IMR-90 (cell line): ENCODE measurements at regions not wholly inside any gene's neighbourhood (a gene's known extent, or its start where the extent isn't known, plus 50 kb on each side); places are given as distances from the start of the nearest gene placed in this dataset.

ENCODE experiments used
- ATAC-seq: fragments of 200-7000 bp; cut with Tn5 transposase; 2 replicates; pipeline ENCODE4 v1.9.1; 2020; ENCODE audit warnings: low read depth, mild to moderate bottlenecking, moderate library complexity
- BruUV-seq: library from RNA; stranded (reverse); fragments of 400-500 nt; replicated peaks from 2 replicates; lab custom pipeline; 2021; lab: Mats Ljungman, UMichigan
- CTCF ChIA-PET: fragments of 300-600 bp; formaldehyde crosslinking; extraction: SDS; loops from one replicate; lab custom pipeline; 2021; ENCODE audit warnings: antibody characterized with exemption; lab: Yijun Ruan, JAX
- POLR2A ChIA-PET: fragments of 300-600 bp; sonication (Branson Sonifier 250); formaldehyde crosslinking; loops from one replicate; lab custom pipeline; 2022; ENCODE audit warnings: antibody characterized with exemption; ENCODE audit not compliant: unreplicated experiment; lab: Charles Lee
- DNase-seq: peaks from one replicate; pipeline ENCODE4 v3.0.0; 2013
- H2AFZ ChIP-seq: replicated peaks from 2 replicates; pipeline ENCODE3; 2013; ENCODE audit warnings: low read length, mild to moderate bottlenecking; ENCODE audit not compliant: poor library complexity
- H2AK5ac ChIP-seq: 2 replicates; pipeline ENCODE4 v1.6.1; 2013; ENCODE audit warnings: low read depth, low read length, inconsistent platforms
- H2AK9ac ChIP-seq: replicated peaks from 2 replicates; pipeline ENCODE3; 2013; ENCODE audit warnings: mild to moderate bottlenecking, low read depth, low read length, moderate library complexity; ENCODE audit not compliant: poor library complexity
- H2BK120ac ChIP-seq: 2 replicates; pipeline ENCODE4 v1.6.1; 2013; ENCODE audit warnings: low read depth, low read length, inconsistent platforms
- H2BK15ac ChIP-seq: 3 replicates; pipeline ENCODE4 v1.6.1; 2013; ENCODE audit warnings: low read depth, low read length, inconsistent platforms
- H2BK20ac ChIP-seq: 2 replicates; pipeline ENCODE4 v1.6.1; 2013; ENCODE audit warnings: low read depth, mild to moderate bottlenecking, inconsistent platforms, low read length, moderate library complexity
- H2BK5ac ChIP-seq: 2 replicates; pipeline ENCODE4 v1.6.1; 2013; ENCODE audit warnings: mild to moderate bottlenecking, low read depth, low read length, inconsistent platforms; ENCODE audit not compliant: poor library complexity, severe bottlenecking
- H3K14ac ChIP-seq: replicated peaks from 2 replicates; pipeline ENCODE4 v1.6.1; 2013; ENCODE audit warnings: low read depth, low read length, inconsistent platforms
- H3K18ac ChIP-seq: 2 replicates; pipeline ENCODE4 v1.6.1; 2013; ENCODE audit warnings: low read depth, low read length, control low read depth
- H3K23ac ChIP-seq: 2 replicates; pipeline ENCODE4 v1.6.1; 2013; ENCODE audit warnings: low read depth, low read length, inconsistent platforms
- H3K27ac ChIP-seq: 2 replicates; pipeline ENCODE4 v1.5.1; 2013; ENCODE audit warnings: mild to moderate bottlenecking, control low read depth, low read length; ENCODE audit not compliant: insufficient read depth
- H3K27me3 ChIP-seq: 2 replicates; pipeline ENCODE4 v1.6.1; 2013; ENCODE audit warnings: low read length; ENCODE audit not compliant: control insufficient read depth, insufficient read depth
- H3K36me3 ChIP-seq: 2 replicates; pipeline ENCODE4 v1.6.1; 2013; ENCODE audit warnings: low read length, mixed read lengths; ENCODE audit not compliant: control insufficient read depth, insufficient read depth
- H3K4ac ChIP-seq: 2 replicates; pipeline ENCODE4 v1.6.1; 2013; ENCODE audit warnings: low read depth, low read length, inconsistent platforms
- H3K4me1 ChIP-seq: 2 replicates; pipeline ENCODE4 v1.6.1; 2013; ENCODE audit warnings: low read length, mixed read lengths; ENCODE audit not compliant: control insufficient read depth, insufficient read depth
- H3K4me2 ChIP-seq: 2 replicates; pipeline ENCODE4 v1.6.1; 2013; ENCODE audit warnings: low read depth, mild to moderate bottlenecking, control low read depth, low read length, moderate library complexity
- H3K4me3 ChIP-seq: 2 replicates; pipeline ENCODE4 v1.5.1; 2013; ENCODE audit warnings: low read depth, mild to moderate bottlenecking, control low read depth, low read length, moderate library complexity; ENCODE audit not compliant: insufficient read depth
- H3K56ac ChIP-seq: 2 replicates; pipeline ENCODE4 v1.6.1; 2013; ENCODE audit warnings: low read length, inconsistent platforms; ENCODE audit not compliant: insufficient read depth; ENCODE audit errors: extremely low read depth
- H3K79me1 ChIP-seq, 2 experiments: 2 replicates each; pipeline ENCODE4 v1.6.1; 2013; ENCODE audit warnings: low read length in 2 of 2, inconsistent platforms in 1 of 2, low read depth in 1 of 2
- H3K9ac ChIP-seq: 2 replicates; pipeline ENCODE4 v1.6.1; 2013; ENCODE audit warnings: low read depth, low read length, control low read depth
- H3K9me1 ChIP-seq: 2 replicates; pipeline ENCODE4 v1.6.1; 2013; ENCODE audit warnings: low read length, inconsistent platforms; ENCODE audit not compliant: insufficient read depth
- H3K9me3 ChIP-seq: 2 replicates; pipeline ENCODE4 v1.6.1; 2013; ENCODE audit warnings: low read length; ENCODE audit not compliant: control insufficient read depth, insufficient read depth
- H4K20me1 ChIP-seq: 2 replicates; pipeline ENCODE4 v1.6.1; 2013; ENCODE audit warnings: low read length, inconsistent platforms; ENCODE audit not compliant: insufficient read depth
- H4K5ac ChIP-seq: 2 replicates; pipeline ENCODE4 v1.6.1; 2013; ENCODE audit warnings: mild to moderate bottlenecking, low read depth, low read length, control low read depth
- H4K8ac ChIP-seq, 2 experiments: 2 replicates each; pipeline ENCODE4 v1.6.1; 2013; ENCODE audit warnings: low read depth in 2 of 2, low read length in 2 of 2, control low read depth in 1 of 2, inconsistent platforms in 1 of 2
- H4K91ac ChIP-seq: 2 replicates; pipeline ENCODE4 v1.6.1; 2013; ENCODE audit warnings: low read depth, low read length, inconsistent platforms; ENCODE audit not compliant: insufficient read depth
- CHD1 ChIP-seq: IDR thresholded peaks from 2 replicates; pipeline ENCODE4 v1.6.1; 2012; ENCODE audit warnings: low read depth, low read length, improper control_type of control experiment
- FOS ChIP-seq: fragments of 150-350 bp; IDR thresholded peaks from 2 replicates; pipeline ENCODE4 v1.6.1; 2016; ENCODE audit warnings: low read depth, low read length
- MAFK ChIP-seq: IDR thresholded peaks from 2 replicates; pipeline ENCODE4 v1.6.1; 2012; ENCODE audit warnings: low read depth, low read length, improper control_type of control experiment
- SMC3 ChIP-seq: fragments of 150-350 bp; IDR thresholded peaks from 2 replicates; pipeline ENCODE4 v1.6.1; 2016; ENCODE audit warnings: low read depth, mild to moderate bottlenecking, antibody characterized with exemption, low read length, moderate library complexity
- WGBS, 2 experiments: methylation state at CpG; one replicate each; pipeline versions ENCODE4 v1.1.5 to v1.1.7; 2013; ENCODE audit warnings: missing lambda C conversion rate in 2 of 2; ENCODE audit not compliant: insufficient read length in 1 of 2; ENCODE audit errors: extremely low coverage in 2 of 2; 5-methylcytosine and 5-hydroxymethylcytosine counted together
- dilution Hi-C: fragments of 300-500 bp; cut with HindIII; formaldehyde crosslinking; loops from one replicate; pipeline ENCODE4 v1.14.3; 2018; ENCODE audit warnings: low sequenced_read_pairs; ENCODE audit not compliant: unreplicated experiment
- in situ Hi-C: fragments of 300-500 bp; cut with MboI; formaldehyde crosslinking; loops from 3 replicates; pipeline ENCODE4 v1.14.3; 2019; ENCODE audit warnings: low sequenced_read_pairs, inconsistent platforms, mixed read lengths
- intact Hi-C: fragments of 100-400 bp; cut with micrococcal nuclease; formaldehyde crosslinking; loops from 2 replicates; pipeline ENCODE4 v1.10.0; 2022

DNA sequence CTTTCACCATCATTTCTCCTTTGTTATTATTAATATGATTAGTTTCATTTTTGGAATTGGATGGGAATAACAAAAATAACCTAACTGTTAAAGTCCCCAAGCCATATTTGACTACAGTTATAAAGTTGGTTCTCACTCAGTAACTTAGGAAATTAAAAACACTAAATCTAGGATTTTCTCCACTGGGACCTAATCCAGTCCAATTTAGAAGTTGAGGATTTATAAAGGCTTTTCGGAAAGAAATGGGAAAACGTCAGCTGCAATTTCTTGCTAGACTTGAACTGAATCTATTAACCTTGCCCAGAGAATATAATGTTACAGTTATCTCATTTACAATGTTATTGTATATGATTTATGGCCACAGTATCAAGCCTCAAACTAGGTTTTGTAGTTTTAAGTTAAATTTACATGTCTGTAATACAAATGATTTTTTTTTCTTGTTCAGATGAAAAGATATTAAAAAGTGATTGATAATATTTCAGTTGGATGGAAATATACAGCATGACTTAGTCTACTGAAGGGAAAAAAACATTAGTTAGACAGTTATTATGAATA is 524.3 kb upstream of the GRAMD2B start:
- H4K20me1 ChIP-seq = no peaks in the 10 kb centered on the region
- H2AFZ ChIP-seq = no peak overlapping the region
- dilution Hi-C loops = no loop called here
- intact Hi-C loops = no loop called here
- H2BK5ac ChIP-seq = no peak overlapping the region
- no peaks in the 10 kb centered on the region for H3K9me3 ChIP-seq
- no peak overlapping the region for H3K27ac ChIP-seq
- H3K18ac ChIP-seq = no peak overlapping the region
- H3K9ac ChIP-seq = no peak overlapping the region
- no peak overlapping the region for H3K4ac ChIP-seq
- H3K4me2 ChIP-seq = no peak overlapping the region
- no TSS peak for BruUV-seq
- no peak overlapping the region for H2BK120ac ChIP-seq
- H3K79me1 ChIP-seq = no peaks in the 10 kb centered on the region
- H4K8ac ChIP-seq = no peak overlapping the region
- no peaks in the 10 kb centered on the region for H3K4me1 ChIP-seq
- ChIA-PET POLR2A (no interaction called here), CTCF (no interaction called here)
- no peak overlapping the region for H2BK20ac ChIP-seq
- no peak overlapping the region for H2AK9ac ChIP-seq
- DNase-seq = no peak
- H3K27me3 ChIP-seq = no peaks in the 10 kb centered on the region
- no peaks in the 10 kb centered on the region for H3K9me1 ChIP-seq
- H4K91ac ChIP-seq = no peak overlapping the region
- no peak overlapping the region for H3K56ac ChIP-seq
- no peak overlapping the region for H3K23ac ChIP-seq
- no peak for TF ChIP-seq SMC3
- TF ChIP-seq MAFK = no peak
- no peak for TF ChIP-seq CHD1
- no peak for TF ChIP-seq FOS
- no peak overlapping the region for H3K4me3 ChIP-seq
- no peak for ATAC-seq
- H2BK15ac ChIP-seq = no peak overlapping the region
- WGBS, 2 experiments = no CpG with 5 or more reads among the region's 2 CpGs
- H4K5ac ChIP-seq = no peak overlapping the region
- no peaks in the 10 kb centered on the region for H3K36me3 ChIP-seq
- H2AK5ac ChIP-seq = no peak overlapping the region
- H3K14ac ChIP-seq = no peak overlapping the region
- in situ Hi-C loops = no loop called here
